ENCODE measurements at regions not wholly inside any gene's neighbourhood (a gene's known extent, or its start where the extent isn't known, plus 50 kb on each side); places are given as distances from the start of the nearest gene placed in this dataset.
A peak's percentile ranks its signal among the peaks of the same experiment; 100 is the strongest.

GRCh38 chr21:16821588-16821987, 691.3 kb upstream of the CXADR start:
- Histone ChIP-seq H3K79me2 (ENCODE audit: insufficient read depth) (no peaks in the 10 kb centered on the region), H3K9ac (no peak overlapping the region), H3K4me1 (ENCODE audit: insufficient read depth) (no peaks in the 10 kb centered on the region), H2AFZ (no peak overlapping the region), H3K4me2 (ENCODE audit: unreplicated experiment) (no peak overlapping the region), H3K36me3 (ENCODE audit: low read depth) (no peaks in the 10 kb centered on the region), H3K9me2 (ENCODE audit: insufficient read depth) (0 out of 2 replicates have a peak, but pooled peaks cover 2% of the 10 kb centered on the region), H3K27me3 (replicated peaks; ENCODE audit: insufficient read depth) (no peaks in the 10 kb centered on the region), H3K27ac (no peak overlapping the region), H4K20me1 (ENCODE audit: insufficient read depth) (no peaks in the 10 kb centered on the region), H3F3A (ENCODE audit: insufficient read depth) (no peaks in the 10 kb centered on the region), H3K4me3 (no peak overlapping the region), H3K9me3 (ENCODE audit: low read depth) (no peaks in the 10 kb centered on the region)
- in situ Hi-C loops (cut with MboI): no loop called here
- DNase-seq: no peak
- 83 to 92% methylated on average over 1 of the region's 1 CpG for WGBS, 2 experiments (ENCODE audit: low coverage in 1 of 2, low lambda C conversion rate in 2 of 2, missing lambda C conversion rate in 2 of 2)
- TF ChIP-seq EZH2phosphoT487 (IDR thresholded peaks at IDR 0.05; ENCODE audit: insufficient read depth, low read depth) (no peak), EZH2 (IDR thresholded peaks at IDR 0.05; ENCODE audit: insufficient read depth, poor library complexity, severe bottlenecking) (no peak)

GRCh38 chr21:16829532-16829931, 683.3 kb upstream of the CXADR start:
- H3K79me2 ChIP-seq (ENCODE audit: insufficient read depth): no peaks in the 10 kb centered on the region
- H3K27ac ChIP-seq: no peak overlapping the region
- in situ Hi-C loops (cut with MboI): no loop called here
- TF ChIP-seq EZH2phosphoT487 (IDR thresholded peaks at IDR 0.05; ENCODE audit: insufficient read depth, low read depth): no peak
- TF ChIP-seq EZH2 (IDR thresholded peaks at IDR 0.05; ENCODE audit: insufficient read depth, poor library complexity, severe bottlenecking): no peak
- H3F3A ChIP-seq (ENCODE audit: insufficient read depth): no peaks in the 10 kb centered on the region
- no peak overlapping the region for H2AFZ ChIP-seq
- no peaks in the 10 kb centered on the region for H3K27me3 ChIP-seq (replicated peaks; ENCODE audit: insufficient read depth)
- H3K4me2 ChIP-seq (ENCODE audit: unreplicated experiment): no peak overlapping the region
- no peaks in the 10 kb centered on the region for H3K4me1 ChIP-seq (ENCODE audit: insufficient read depth)
- H3K36me3 ChIP-seq (ENCODE audit: low read depth): no peaks in the 10 kb centered on the region
- H3K9me2 ChIP-seq (ENCODE audit: insufficient read depth): 0 out of 2 replicates have a peak, but pooled peaks cover 2% of the 10 kb centered on the region
- no peak overlapping the region for H3K9ac ChIP-seq
- WGBS, 2 experiments (ENCODE audit: low coverage in 1 of 2, low lambda C conversion rate in 2 of 2, missing lambda C conversion rate in 2 of 2): 81 to 85% methylated on average over 3 of the region's 3 CpGs
- H3K9me3 ChIP-seq (ENCODE audit: low read depth): no peaks in the 10 kb centered on the region
- H4K20me1 ChIP-seq (ENCODE audit: insufficient read depth): no peaks in the 10 kb centered on the region
- no peak overlapping the region for H3K4me3 ChIP-seq
- no peak for DNase-seq

GRCh38 chr21:16832791-16833190, 680.1 kb upstream of the CXADR start:
- H3K9ac ChIP-seq: no peak overlapping the region
- H3K4me3 ChIP-seq: no peak overlapping the region
- no peak for TF ChIP-seq EZH2 (IDR thresholded peaks at IDR 0.05; ENCODE audit: insufficient read depth, poor library complexity, severe bottlenecking)
- TF ChIP-seq EZH2phosphoT487 (IDR thresholded peaks at IDR 0.05; ENCODE audit: insufficient read depth, low read depth): no peak
- peaks cover 11% of the 10 kb centered on the region for H3K4me1 ChIP-seq (ENCODE audit: insufficient read depth)
- H3K79me2 ChIP-seq (ENCODE audit: insufficient read depth): no peaks in the 10 kb centered on the region
- no peaks in the 10 kb centered on the region for H4K20me1 ChIP-seq (ENCODE audit: insufficient read depth)
- H3K9me2 ChIP-seq (ENCODE audit: insufficient read depth): no peaks in the 10 kb centered on the region
- H3K4me2 ChIP-seq (ENCODE audit: unreplicated experiment): no peak overlapping the region
- DNase-seq: no peak
- peaks cover 11% of the 10 kb centered on the region; the same call in 1 of the 2 replicates for H3F3A ChIP-seq (ENCODE audit: insufficient read depth)
- H2AFZ ChIP-seq: no peak overlapping the region
- H3K27ac ChIP-seq: no peak overlapping the region
- H3K9me3 ChIP-seq (ENCODE audit: low read depth): no peaks in the 10 kb centered on the region
- H3K36me3 ChIP-seq (ENCODE audit: low read depth): no peaks in the 10 kb centered on the region
- in situ Hi-C loops (cut with MboI): no loop called here
- H3K27me3 ChIP-seq (replicated peaks; ENCODE audit: insufficient read depth): no peaks in the 10 kb centered on the region

- Histone ChIP-seq H3K79me2 (ENCODE audit: insufficient read depth) (no peaks in the 10 kb centered on the region), H3K27me3 (replicated peaks; ENCODE audit: insufficient read depth) (no peaks in the 10 kb centered on the region), H3K4me3 (no peak overlapping the region), H2AFZ (no peak overlapping the region), H3F3A (ENCODE audit: insufficient read depth) (peaks cover 11% of the 10 kb centered on the region; the same call in 1 of the 2 replicates), H3K9me2 (ENCODE audit: insufficient read depth) (no peaks in the 10 kb centered on the region), H3K4me1 (ENCODE audit: insufficient read depth) (peaks cover 23% of the 10 kb centered on the region), H3K4me2 (ENCODE audit: unreplicated experiment) (no peak overlapping the region), H3K36me3 (ENCODE audit: low read depth) (no peaks in the 10 kb centered on the region), H3K27ac (no peak overlapping the region), H3K9me3 (ENCODE audit: low read depth) (no peaks in the 10 kb centered on the region), H3K9ac (no peak overlapping the region), H4K20me1 (ENCODE audit: insufficient read depth) (no peaks in the 10 kb centered on the region)
- DNase-seq: no peak
- no peak for TF ChIP-seq EZH2 (IDR thresholded peaks at IDR 0.05; ENCODE audit: insufficient read depth, poor library complexity, severe bottlenecking)
- TF ChIP-seq EZH2phosphoT487 (IDR thresholded peaks at IDR 0.05; ENCODE audit: insufficient read depth, low read depth): no peak
- in situ Hi-C loops (cut with MboI): no loop called here
- 42 to 43% methylated on average over 1 of the region's 1 CpG for WGBS, 2 experiments (ENCODE audit: low coverage in 1 of 2, low lambda C conversion rate in 2 of 2, missing lambda C conversion rate in 2 of 2)
Measured at GRCh38 chr21:16834791-16835190, 678.1 kb upstream of the CXADR start.

- no peaks in the 10 kb centered on the region for H3K9me2 ChIP-seq (ENCODE audit: insufficient read depth)
- H2AFZ ChIP-seq: peak overlapping the region; percentile 10; the same call in 1 of the 2 replicates
- H3K27me3 ChIP-seq (replicated peaks; ENCODE audit: insufficient read depth): no peaks in the 10 kb centered on the region
- 0 out of 2 replicates have a peak overlapping the region, but pooled peaks have one; percentile 2 for H3K27ac ChIP-seq
- H3K9ac ChIP-seq: no peak overlapping the region
- peak; percentile 49 for DNase-seq
- peaks cover 23% of the 10 kb centered on the region for H3K4me1 ChIP-seq (ENCODE audit: insufficient read depth)
- no peaks in the 10 kb centered on the region for H3K36me3 ChIP-seq (ENCODE audit: low read depth)
- no peak for TF ChIP-seq EZH2 (IDR thresholded peaks at IDR 0.05; ENCODE audit: insufficient read depth, poor library complexity, severe bottlenecking)
- TF ChIP-seq EZH2phosphoT487 (IDR thresholded peaks at IDR 0.05; ENCODE audit: insufficient read depth, low read depth): no peak
- peak overlapping the region; percentile 26 for H3K4me2 ChIP-seq (ENCODE audit: unreplicated experiment)
- 0 out of 2 replicates have a peak overlapping the region, but pooled peaks have one; percentile 8 for H3K4me3 ChIP-seq
- H3K9me3 ChIP-seq (ENCODE audit: low read depth): no peaks in the 10 kb centered on the region
- in situ Hi-C loops (cut with MboI): no loop called here
- no peaks in the 10 kb centered on the region for H3K79me2 ChIP-seq (ENCODE audit: insufficient read depth)
- peaks cover 11% of the 10 kb centered on the region; the same call in 1 of the 2 replicates for H3F3A ChIP-seq (ENCODE audit: insufficient read depth)
- H4K20me1 ChIP-seq (ENCODE audit: insufficient read depth): no peaks in the 10 kb centered on the region
Measured at GRCh38 chr21:16837321-16837720, 675.5 kb upstream of the CXADR start.

Measured in GM23248 (cell line).